IPS-20b (cell line): ENCODE measurements at regions not wholly inside any gene's neighbourhood (a gene's known extent, or its start where the extent isn't known, plus 50 kb on each side); places are given as distances from the start of the nearest gene placed in this dataset.

Experiments
- H3K27ac ChIP-seq: one replicate; pipeline ENCODE4 v1.5.1; 2013; ENCODE audit warnings: low read length
- H3K27me3 ChIP-seq: 2 replicates; pipeline ENCODE4 v1.6.1; 2013; ENCODE audit warnings: mild to moderate bottlenecking, low read length, inconsistent platforms; ENCODE audit not compliant: insufficient read depth
- H3K36me3 ChIP-seq: 2 replicates; pipeline ENCODE4 v1.6.1; 2013; ENCODE audit warnings: low read depth, mild to moderate bottlenecking, inconsistent platforms, low read length, moderate library complexity; ENCODE audit not compliant: insufficient read depth
- H3K4me1 ChIP-seq: 2 replicates; pipeline ENCODE4 v1.6.1; 2013; ENCODE audit warnings: mild to moderate bottlenecking, control low read depth, inconsistent platforms, low read length, moderate library complexity; ENCODE audit not compliant: insufficient read depth
- H3K4me3 ChIP-seq: 2 replicates; pipeline ENCODE4 v1.5.1; 2013; ENCODE audit warnings: mild to moderate bottlenecking, low read length, inconsistent platforms
- H3K9ac ChIP-seq: 2 replicates; pipeline ENCODE4 v1.6.1; 2013; ENCODE audit warnings: low read depth, mild to moderate bottlenecking, inconsistent platforms, low read length, moderate library complexity
- H3K9me3 ChIP-seq: 2 replicates; pipeline ENCODE4 v1.6.1; 2013; ENCODE audit warnings: mild to moderate bottlenecking, low read depth, low read length, inconsistent platforms; ENCODE audit not compliant: insufficient read depth

- H3K4me1 ChIP-seq = peaks cover 5% of the 10 kb centered on the region; the same call in 1 of the 2 replicates
- no peak overlapping the region for H3K9ac ChIP-seq
- no peak overlapping the region for H3K4me3 ChIP-seq
- no peaks in the 10 kb centered on the region for H3K27me3 ChIP-seq
- no peak overlapping the region for H3K27ac ChIP-seq
- H3K9me3 ChIP-seq = no peaks in the 10 kb centered on the region
- no peaks in the 10 kb centered on the region for H3K36me3 ChIP-seq
Observed at GRCh38 chr1:10909697-10910680, 102.5 kb upstream of the TARDBP start.

GRCh38 chr1:10910681-10911489 is 101.6 kb upstream of the TARDBP start:
- Histone ChIP-seq H3K4me3 (no peak overlapping the region), H3K9ac (no peak overlapping the region), H3K27me3 (no peaks in the 10 kb centered on the region), H3K4me1 (peaks cover 5% of the 10 kb centered on the region; the same call in 1 of the 2 replicates), H3K27ac (no peak overlapping the region), H3K36me3 (no peaks in the 10 kb centered on the region), H3K9me3 (no peaks in the 10 kb centered on the region)

- Histone ChIP-seq H3K4me1 (peaks cover 5% of the 10 kb centered on the region; the same call in 1 of the 2 replicates), H3K4me3 (no peak overlapping the region), H3K36me3 (no peaks in the 10 kb centered on the region), H3K27me3 (no peaks in the 10 kb centered on the region), H3K27ac (no peak overlapping the region), H3K9me3 (no peaks in the 10 kb centered on the region), H3K9ac (no peak overlapping the region)
Observed at GRCh38 chr1:10911490-10912166, 100.8 kb upstream of the TARDBP start.

- Histone ChIP-seq H3K27ac (no peak overlapping the region), H3K9ac (no peak overlapping the region), H3K9me3 (no peaks in the 10 kb centered on the region), H3K4me1 (peaks cover 5% of the 10 kb centered on the region; the same call in 1 of the 2 replicates), H3K36me3 (no peaks in the 10 kb centered on the region), H3K4me3 (no peak overlapping the region), H3K27me3 (no peaks in the 10 kb centered on the region)
Observed at GRCh38 chr1:10912441-10912840, 100.0 kb upstream of the TARDBP start.

GRCh38 chr1:10914056-10914455 is 98.4 kb upstream of the TARDBP start:
- Histone ChIP-seq H3K9ac (no peak overlapping the region), H3K27me3 (no peaks in the 10 kb centered on the region), H3K4me1 (no peaks in the 10 kb centered on the region), H3K4me3 (no peak overlapping the region), H3K27ac (no peak overlapping the region), H3K9me3 (no peaks in the 10 kb centered on the region), H3K36me3 (no peaks in the 10 kb centered on the region)

- Histone ChIP-seq H3K4me1 (no peaks in the 10 kb centered on the region), H3K9me3 (no peaks in the 10 kb centered on the region), H3K27me3 (no peaks in the 10 kb centered on the region)
Observed at GRCh38 chr1:10915594-10915993, 96.9 kb upstream of the TARDBP start.

GRCh38 chr1:10916311-10916710 is 96.1 kb upstream of the TARDBP start:
- Histone ChIP-seq H3K27ac (no peak overlapping the region), H3K36me3 (no peaks in the 10 kb centered on the region), H3K27me3 (no peaks in the 10 kb centered on the region), H3K4me1 (no peaks in the 10 kb centered on the region), H3K9me3 (no peaks in the 10 kb centered on the region), H3K4me3 (no peak overlapping the region), H3K9ac (no peak overlapping the region)

More at GRCh38 chr1:10915594-10915993, 96.9 kb upstream of the TARDBP start:
- no peak overlapping the region for H3K27ac ChIP-seq
- H3K36me3 ChIP-seq = no peaks in the 10 kb centered on the region
- no peak overlapping the region for H3K9ac ChIP-seq
- H3K4me3 ChIP-seq = no peak overlapping the region

- Histone ChIP-seq H3K4me1 (no peaks in the 10 kb centered on the region), H3K9ac (no peak overlapping the region), H3K27ac (no peak overlapping the region), H3K9me3 (no peaks in the 10 kb centered on the region), H3K4me3 (no peak overlapping the region), H3K27me3 (no peaks in the 10 kb centered on the region), H3K36me3 (no peaks in the 10 kb centered on the region)
Observed at GRCh38 chr1:10916991-10917390, 95.5 kb upstream of the TARDBP start.

- Histone ChIP-seq H3K27me3 (no peaks in the 10 kb centered on the region), H3K9me3 (no peaks in the 10 kb centered on the region), H3K27ac (no peak overlapping the region), H3K4me3 (no peak overlapping the region), H3K4me1 (no peaks in the 10 kb centered on the region), H3K36me3 (no peaks in the 10 kb centered on the region), H3K9ac (no peak overlapping the region)
Observed at GRCh38 chr1:10917513-10918454, 94.7 kb upstream of the TARDBP start.

GRCh38 chr1:10918531-10918930 is 93.9 kb upstream of the TARDBP start:
- Histone ChIP-seq H3K27ac (no peak overlapping the region), H3K4me3 (no peak overlapping the region), H3K9me3 (no peaks in the 10 kb centered on the region)

More at GRCh38 chr1:10918531-10918930, 93.9 kb upstream of the TARDBP start:
- Histone ChIP-seq H3K9ac (no peak overlapping the region), H3K36me3 (no peaks in the 10 kb centered on the region), H3K27me3 (no peaks in the 10 kb centered on the region), H3K4me1 (no peaks in the 10 kb centered on the region)
